HG03196 (cell line): ENCODE measurements at regions not wholly inside any gene's neighbourhood (a gene's known extent, or its start where the extent isn't known, plus 50 kb on each side); places are given as distances from the start of the nearest gene placed in this dataset.
"Not testable (repeated sequence)": the region's sequence is repeated elsewhere in the genome, so short reads cannot be mapped to it uniquely, and the experiment has no call there.

Experiments
- ATAC-seq: cut with Tn5 transposase; IDR thresholded peaks from one replicate; pipeline ENCODE4 v1.9.1; 2021; ENCODE audit not compliant: unreplicated experiment

DNA sequence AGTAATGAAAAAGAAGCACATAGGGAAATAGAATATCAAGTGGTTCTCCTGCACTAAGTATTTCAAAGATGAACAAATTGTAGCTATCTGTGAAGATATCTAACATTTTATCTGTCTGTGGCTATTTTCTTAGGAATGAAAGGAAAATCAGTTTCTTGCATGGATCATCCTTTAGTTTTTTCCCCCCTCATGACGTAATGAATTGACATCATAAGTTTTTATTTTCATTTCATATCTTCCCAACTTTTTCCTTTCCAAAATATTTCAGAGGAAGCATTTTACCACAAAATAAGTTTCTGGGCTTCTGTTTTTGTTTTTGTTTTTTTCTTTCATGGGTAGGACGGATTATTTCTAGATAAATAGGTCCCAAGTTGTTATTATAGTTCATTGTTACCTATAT lies 996.6 kb downstream of the TMEM121 start:
- no peak for ATAC-seq

DNA sequence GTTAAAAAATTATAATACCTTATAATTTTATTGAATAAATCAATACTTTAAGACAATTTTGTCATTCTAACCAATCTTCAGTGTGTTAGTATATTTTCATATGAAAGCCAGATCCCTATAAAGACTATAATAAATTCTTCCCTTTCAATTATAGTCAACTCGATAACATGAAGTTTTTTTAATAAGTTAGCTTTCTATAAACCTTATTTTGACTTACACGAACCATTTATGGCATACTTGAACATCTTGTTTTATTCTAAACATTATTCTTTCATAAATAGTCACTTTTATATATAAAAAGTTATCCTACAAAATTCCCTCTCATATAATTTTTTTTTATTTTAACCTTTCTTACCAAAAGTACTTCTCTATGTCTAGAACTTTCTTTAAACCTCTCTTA lies 1002.3 kb downstream of the TMEM121 start:
- no peak for ATAC-seq

DNA sequence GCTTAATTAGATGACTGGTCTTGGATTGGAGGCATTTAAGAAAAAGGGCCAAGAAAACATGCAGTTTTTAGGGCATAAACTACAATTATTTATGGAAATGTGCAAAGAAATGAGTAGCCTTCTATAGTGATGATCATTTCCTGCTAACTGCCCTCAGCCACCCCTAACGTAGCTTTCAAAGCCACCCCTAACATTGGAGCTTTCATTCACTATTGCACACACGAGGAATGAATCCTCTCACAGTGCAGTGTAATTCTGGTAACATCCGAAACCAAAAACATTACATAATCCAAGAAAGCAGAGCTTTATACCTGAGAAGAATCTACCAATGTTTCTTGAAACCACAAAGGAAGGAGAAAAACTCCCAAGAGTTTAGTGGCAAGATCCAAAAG lies 1003.6 kb downstream of the TMEM121 start:
- ATAC-seq, result no peak

DNA sequence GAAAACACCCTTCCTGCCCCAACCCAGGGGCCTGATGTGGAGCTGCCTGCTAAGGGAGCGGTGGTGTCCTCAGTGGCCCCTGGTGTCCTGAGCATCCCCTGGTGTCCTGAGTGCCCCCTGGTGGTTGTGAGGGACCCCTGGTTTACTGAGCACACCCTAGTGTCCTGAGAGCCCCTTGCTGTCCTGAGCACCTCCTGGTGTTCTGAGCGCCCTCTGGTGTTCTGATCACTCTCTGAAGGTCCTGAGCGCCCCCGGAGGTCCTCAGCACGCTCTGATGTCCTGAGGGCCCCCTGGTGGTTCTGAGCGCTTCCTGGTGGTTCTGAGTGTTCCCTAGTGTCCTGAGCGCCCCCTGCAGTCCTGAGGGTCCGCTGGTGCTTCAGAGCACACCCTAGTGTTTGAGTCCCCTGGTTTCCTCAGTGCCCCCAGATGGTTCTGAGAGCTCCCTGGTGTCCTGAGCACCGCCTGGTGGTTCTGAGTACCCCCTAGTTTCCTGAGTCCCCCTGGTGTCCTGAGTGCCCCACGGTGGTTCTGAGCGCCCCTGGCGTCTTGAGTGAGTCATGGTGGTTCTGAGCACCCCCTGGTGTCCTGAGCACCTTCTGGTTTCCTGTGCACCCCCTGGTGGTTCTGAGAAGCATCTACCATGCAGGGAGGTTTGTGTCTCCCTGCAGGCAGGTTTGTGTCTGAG lies 1004.2 kb downstream of the TMEM121 start:
- no peak for ATAC-seq

DNA sequence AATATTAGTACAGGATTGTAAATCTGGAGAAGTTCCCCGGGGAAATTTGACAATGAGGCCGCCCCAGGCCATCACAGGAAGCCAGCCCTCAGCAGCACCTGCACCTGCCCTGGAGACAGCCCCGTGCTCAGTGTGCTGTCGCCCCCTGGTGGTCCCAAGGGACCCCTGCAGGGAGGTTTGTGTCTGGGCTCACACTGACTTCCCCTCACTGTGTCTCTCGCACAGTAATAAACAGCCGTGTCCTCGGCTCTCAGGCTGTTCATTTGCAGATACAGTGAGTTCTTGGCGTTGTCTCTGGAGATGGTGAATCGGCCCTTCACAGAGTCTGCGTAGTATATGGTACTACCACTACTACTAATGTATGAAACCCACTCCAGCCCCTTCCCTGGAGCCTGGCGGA lies 1011.2 kb downstream of the TMEM121 start:
- not testable (repeated sequence) for ATAC-seq

DNA sequence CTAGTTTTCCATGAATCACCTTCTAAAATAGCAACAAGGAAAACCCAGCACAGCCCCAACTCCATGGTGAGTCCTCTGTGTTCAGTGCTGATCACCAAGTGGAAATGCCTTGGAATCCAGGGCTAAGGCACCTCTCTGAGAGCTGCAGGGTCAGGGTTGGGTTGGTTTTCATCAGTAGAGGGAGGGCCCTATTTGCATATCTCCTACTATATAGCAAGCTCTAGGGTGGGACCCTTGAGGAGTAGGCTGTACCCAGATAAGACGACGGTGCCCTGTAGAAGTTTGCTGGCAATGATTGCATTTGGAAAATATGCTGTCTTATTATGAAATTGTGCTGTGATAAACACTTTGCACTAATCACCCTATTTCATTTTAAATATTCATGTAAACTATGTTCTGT lies 1011.8 kb downstream of the TMEM121 start:
- no peak for ATAC-seq

DNA sequence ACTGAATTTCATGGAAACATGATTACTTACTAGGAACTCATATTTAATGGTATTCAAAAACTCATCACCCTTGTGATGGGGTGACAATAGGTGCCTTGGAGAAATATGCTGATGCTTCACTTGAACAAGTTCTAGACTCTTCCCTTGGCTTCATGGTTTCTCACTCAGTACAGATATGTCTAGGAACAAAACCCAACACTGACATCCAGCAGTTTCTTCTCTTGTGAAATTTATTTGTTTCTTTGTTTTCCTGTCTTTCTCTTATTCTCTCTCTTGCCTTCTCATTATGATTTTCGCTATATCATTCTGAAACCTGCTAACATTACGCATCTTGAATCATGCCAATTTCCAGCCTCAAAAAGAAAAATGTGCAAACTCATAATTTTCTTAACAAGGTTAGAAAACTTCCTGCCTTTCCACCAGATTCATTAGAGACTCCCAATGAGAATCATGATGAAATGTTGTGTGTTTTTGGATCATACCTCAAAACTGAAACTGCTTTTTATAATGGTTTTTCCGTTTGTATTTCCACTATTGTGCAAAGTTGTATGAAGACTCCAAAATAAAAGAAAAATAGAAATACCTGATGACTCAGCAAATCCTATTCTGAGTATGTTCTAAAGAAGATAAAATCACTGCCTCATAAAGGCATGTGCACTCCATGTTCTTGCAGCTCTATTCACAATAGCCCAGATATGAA lies 1021.5 kb downstream of the TMEM121 start:
- ATAC-seq, result no peak

DNA sequence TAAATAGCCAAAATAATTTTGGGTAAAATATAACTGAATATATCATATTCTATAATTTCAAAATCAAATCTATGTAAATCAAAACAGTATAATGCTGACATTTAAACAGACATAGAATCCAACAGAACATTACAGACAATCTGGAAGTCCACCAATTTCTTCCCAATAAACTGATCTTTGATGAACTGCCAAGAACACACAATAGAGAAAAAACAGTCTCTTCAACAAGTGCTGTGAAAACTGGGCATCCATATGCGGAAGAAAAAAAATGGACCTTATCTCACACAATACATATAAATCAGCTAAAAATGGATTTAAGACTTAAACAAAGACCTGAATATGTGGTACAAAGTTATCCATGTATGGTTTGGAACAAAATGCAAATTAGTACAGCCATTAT lies 1022.7 kb downstream of the TMEM121 start:
- ATAC-seq, result no peak

DNA sequence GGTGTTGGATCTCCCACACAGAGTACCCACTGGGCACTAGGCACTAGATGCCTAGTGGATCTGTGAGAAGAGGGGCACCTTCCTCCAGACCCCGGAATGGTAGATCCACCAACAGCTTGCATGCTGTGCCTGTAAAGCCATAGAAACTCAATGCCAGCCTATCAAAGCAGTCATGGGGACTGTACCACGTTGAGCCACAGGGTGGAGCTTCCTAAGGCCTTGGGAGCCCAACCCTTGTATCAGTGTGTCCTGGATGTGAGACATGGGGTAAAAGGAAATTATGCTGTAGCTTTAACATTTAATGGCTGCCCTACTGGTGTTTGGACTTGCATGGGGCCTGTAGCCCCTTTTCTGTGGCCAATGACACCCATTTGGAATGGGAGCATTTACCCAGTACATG lies 1024.9 kb downstream of the TMEM121 start:
- no peak for ATAC-seq

DNA sequence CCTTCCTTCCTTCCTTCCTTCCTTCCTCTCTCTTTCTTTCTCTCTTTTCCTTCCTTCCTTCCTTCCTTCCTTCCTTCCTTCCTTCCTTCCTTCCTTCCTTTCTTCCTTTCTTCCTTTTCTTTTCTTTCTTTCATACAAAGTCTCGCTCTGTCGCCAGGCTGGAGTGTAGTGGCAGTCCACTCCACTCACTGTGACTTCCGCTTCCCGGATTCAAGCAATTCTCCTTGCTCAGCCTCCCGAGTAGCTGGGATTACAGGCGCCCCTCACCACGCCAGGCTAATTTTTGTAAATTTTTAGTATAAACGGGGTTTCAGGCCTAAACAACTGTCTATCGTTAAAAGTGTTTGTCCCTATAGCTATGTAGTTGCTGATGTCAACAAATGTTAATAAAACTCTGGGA lies 1029.8 kb downstream of the TMEM121 start:
- not testable (repeated sequence) for ATAC-seq

DNA sequence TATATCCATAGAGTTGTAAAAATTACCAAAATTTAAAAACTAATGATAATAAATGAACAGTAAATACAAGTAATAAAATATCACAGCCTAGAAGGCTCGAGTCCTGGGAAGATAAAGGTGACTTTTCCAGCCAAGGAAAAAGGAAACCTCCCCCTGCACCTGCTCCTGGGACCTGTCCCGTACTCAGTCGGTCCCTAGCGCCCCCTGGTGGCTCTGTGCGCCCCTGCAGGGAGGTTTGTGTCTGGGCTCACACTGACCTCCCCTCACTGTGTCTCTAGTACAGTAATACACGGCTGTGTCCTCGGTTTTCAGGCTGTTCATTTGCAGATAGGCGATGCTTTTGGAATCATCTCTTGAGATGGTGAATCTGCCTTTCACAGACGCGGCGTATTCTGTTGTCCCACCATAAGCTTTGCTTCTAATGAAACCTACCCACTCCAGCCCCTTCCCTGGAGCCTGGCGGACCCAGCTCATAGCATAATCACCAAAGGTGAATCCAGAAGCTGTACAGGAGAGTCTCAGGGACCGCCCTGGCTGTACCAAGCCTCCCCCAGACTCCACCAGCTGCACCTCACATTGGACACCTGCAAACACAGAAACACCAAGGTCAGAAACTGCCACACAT lies 1030.4 kb downstream of the TMEM121 start:
- ATAC-seq, result no peak

DNA sequence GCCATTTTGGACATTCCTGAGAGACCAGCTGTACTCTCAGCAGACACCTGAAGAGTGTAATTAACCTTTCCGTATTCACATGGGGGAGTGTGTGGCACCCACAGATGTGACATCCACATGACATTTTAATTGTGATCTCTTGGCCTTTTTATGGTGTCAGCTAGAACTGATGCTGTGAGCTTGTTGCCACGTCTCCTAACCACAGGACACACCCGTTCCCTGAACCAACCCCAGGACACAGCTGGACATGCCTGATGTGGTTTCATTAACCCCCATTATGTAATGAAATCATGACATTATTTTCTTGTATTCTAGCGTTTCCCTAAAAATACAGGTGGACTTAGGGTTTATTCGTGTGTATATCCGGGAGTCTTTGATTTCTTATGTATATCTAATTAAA lies 1036.1 kb downstream of the TMEM121 start:
- ATAC-seq, result no peak

DNA sequence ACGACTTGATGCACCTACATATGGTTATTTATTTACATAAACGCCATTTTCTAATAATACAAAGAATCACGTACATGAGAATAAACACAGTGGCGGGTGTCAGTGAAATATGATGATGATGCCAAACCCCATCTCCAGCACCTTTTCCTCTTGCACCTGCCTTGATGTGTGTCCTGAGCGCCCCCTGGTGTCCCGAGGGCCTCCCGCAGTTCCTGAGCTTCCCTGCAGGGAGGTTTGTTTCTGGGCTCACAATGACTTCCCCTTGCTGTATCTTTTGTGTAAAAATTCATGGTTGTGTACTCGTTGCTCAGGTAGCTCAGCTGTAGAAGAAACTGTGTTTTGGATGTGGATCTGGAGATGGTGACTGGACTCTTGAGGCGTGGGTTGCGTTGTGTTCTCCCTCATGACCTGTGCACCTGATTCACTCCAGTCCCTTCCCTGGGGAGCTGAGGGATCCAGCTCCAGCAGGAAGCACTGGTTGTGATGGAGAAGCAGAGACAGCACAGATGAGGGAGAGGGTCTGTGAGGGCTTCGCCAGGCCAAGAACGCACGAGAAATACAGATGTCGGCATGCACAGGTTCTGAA lies 1037.8 kb downstream of the TMEM121 start:
- no peak for ATAC-seq

DNA sequence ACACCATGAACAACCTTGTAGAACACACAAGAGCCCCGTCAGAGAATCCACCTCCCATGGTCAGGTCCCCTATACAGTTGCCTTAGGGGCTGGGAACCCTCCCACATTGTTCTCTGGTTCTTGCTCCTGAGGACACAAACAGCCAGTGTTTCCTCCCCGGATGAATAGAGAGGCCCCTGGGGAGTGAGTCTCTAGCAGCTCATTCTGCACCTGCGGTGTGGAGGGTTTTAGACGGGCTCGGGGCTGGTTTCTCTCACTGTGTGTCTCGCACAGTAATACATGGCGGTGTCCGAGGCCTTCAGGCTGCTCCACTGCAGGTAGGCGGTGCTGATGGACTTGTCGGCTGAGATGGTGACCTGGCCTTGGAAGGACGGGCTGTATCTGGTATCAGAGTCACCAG lies 1052.1 kb downstream of the TMEM121 start:
- no peak for ATAC-seq

DNA sequence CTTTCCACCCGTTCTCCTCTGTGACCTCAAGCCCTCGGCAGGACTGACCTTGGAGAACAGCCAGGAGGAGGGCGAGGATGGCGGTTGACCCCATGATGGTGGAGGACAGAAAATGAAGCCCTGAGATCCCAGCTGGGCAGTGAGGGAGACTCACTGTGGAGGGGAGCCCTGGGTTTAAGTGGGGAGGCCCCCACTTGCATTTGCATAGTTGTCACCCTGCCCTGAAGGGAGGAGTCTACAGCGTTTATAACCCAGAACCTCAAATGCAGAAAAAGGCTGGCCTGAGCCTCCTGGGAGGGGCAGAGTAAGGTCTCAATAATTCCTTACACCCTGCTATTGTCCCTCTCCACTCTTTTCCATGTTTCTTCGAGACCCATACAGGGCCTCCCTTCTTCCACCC lies 1052.7 kb downstream of the TMEM121 start:
- no peak for ATAC-seq

DNA sequence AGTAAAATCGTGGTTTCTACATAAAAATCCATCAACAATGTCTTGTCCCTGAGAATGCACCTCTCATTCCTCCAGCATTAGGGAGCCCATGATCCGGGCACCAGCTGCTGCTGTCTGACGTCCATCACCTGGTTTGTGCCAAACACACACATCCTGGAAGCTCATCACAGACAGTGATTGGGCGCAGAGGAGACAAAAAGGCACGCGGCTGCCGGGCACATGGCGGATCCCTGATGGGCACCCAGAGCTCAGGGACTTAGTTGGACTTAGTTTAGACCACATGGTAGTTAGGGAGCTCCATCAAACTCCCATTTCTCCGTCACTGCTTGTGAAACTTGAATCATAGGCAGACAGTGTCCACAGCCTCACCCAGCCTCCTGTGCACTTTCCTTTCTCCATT lies 1059.3 kb downstream of the TMEM121 start:
- no peak for ATAC-seq

DNA sequence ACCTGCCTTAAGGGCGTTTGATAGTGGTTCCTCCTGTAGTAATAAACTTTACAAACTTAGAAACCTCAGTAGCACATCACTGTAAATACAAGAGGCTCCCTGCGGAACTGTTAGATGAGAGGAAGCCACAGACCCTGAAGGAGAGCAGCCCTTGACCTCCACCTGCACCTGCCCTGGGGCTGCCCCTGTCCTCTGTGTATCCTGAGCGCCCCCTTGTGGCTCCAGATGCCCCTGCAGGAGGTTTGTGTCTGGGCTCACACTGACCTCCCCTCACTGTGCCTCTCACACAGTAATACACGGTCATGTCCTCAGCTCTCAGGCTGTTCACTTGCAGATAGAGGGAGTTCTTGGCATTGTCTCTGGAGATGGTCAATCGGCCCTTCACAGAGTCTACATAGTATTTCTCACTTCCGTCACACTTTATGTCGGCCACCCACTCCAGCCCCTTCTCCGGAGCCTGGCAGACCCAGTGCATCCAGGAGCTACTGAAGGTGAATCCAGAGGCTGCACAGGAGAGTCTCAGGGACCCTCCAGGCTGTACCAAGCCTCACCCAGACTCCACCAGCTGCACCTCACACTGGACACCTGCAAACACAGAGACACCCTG lies 1059.8 kb downstream of the TMEM121 start:
- no peak for ATAC-seq

DNA sequence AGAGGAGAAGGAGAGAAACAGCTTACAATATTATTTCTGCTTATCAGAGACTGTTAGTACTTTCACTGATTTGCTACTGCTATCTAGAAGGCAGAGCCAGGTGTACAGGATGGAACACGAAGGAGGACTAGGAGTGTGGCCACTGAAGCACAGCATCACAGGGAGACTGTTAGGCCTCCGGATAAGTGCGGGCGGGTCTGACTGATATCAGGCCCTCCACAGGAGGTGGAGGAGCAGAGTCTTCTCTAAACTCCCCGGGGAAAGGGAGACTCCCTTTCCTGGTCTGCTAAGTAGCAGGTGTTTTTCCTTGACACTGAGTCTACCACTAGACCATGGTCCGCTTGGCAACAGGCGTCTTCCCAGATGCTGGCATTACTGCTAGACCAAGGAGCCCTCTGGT lies 1065.2 kb downstream of the TMEM121 start:
- ATAC-seq, result not testable (repeated sequence)

DNA sequence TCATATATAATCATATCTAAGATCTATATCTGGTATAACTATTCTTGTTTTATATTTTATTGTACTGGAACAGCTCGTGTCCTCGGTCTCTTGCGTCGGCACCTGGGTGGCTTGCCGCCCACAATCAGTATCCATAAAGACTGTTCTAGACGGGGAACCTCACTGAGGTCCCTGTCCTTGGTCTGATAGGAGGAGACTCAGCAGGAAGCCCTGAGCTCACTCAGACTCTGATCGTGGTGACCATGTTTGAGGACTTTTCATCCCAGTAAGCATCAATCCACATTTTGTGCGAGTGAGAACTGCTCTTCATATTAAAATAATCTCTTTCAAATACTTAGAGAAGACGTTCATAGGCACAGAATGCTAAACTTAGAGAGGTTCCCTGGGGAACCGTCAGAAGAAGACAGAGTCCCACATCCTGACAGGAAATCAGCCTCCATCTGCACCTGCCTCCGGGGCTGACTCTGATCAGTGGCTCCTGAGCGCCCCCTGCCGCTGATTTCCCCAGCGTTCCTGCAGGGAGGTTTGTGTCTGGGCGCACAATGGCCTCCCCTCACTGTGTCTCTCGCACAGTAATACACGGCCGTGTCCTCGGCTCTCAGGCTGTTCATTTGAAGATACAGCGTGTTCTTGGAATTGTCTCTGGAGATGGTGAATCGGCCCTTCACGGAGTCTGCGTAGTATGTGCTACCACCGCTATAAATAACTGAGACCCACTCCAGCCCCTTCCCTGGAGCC lies 1065.9 kb downstream of the TMEM121 start:
- not testable (repeated sequence) for ATAC-seq

DNA sequence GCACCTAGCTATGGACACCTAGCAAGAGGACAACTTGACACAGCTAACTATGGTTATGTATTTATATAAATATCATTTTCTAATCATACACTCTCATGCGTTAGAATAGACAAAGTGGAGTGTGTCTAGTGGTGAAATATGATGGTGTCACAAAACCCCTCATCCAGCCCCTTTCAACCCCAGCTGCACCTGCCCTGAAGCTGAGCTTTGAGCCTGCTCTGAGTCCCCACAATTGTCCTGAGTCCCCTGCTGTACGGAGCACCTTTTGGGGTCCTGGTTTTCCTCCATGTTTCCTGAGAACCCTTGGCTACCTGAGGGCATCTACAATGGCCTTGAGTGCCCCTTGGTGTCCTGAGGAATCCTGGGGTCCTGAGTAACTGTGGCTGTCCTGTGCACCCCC lies 1072.8 kb downstream of the TMEM121 start:
- no peak for ATAC-seq
